ENCODE measurements at regions not wholly inside any gene's neighbourhood (a gene's known extent, or its start where the extent isn't known, plus 50 kb on each side); places are given as distances from the start of the nearest gene placed in this dataset.

DNA sequence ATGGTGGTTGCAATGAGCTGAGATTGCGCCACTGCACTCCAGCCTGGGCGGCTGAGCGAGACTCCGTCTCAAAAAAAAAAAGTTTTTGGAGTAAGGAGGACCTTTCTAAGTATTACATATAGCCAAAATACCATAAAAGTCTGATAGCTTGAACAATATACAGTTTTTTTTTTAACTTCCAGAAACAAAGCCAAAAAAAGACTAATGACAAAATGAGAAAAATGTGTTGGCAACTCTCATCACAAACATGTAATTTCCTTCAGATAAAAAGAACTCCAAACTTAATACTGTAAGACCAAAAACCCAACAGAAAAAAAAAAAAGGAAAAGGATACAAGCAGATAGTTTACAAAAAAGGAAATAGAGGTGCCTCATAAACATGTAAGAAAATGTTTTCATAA, 68.2 kb upstream of the MED4 start:
- TF ChIP-seq, protein P1, sequence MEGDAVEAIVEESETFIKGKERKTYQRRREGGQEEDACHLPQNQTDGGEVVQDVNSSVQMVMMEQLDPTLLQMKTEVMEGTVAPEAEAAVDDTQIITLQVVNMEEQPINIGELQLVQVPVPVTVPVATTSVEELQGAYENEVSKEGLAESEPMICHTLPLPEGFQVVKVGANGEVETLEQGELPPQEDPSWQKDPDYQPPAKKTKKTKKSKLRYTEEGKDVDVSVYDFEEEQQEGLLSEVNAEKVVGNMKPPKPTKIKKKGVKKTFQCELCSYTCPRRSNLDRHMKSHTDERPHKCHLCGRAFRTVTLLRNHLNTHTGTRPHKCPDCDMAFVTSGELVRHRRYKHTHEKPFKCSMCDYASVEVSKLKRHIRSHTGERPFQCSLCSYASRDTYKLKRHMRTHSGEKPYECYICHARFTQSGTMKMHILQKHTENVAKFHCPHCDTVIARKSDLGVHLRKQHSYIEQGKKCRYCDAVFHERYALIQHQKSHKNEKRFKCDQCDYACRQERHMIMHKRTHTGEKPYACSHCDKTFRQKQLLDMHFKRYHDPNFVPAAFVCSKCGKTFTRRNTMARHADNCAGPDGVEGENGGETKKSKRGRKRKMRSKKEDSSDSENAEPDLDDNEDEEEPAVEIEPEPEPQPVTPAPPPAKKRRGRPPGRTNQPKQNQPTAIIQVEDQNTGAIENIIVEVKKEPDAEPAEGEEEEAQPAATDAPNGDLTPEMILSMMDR (IDR thresholded peaks at IDR 0.05; ENCODE audit: insufficient read depth, low read depth, low read length, missing control alignments), result no peak
- no peak overlapping the region for H3K4me3 ChIP-seq (ENCODE audit: low read depth, low read length)
- no peak for DNase-seq (ENCODE audit: low read depth)

DNA sequence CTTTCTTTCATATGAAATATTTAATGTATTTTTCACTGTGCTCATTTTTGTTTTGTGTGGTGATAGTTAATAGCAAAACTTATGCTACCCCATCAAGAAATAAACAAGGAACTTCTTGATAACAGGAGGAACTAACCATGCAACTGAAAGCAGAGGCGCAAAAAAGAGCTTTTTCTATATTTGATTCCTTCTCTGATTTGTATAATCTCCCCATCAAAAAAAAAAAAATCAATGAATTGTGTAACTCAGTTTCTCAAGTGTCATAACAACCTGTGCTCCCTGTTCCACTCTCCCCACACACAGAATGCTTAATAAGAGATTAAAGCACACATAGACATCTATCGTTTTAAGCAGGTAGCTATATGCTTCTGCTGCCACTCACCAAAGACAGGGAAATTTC, 67.3 kb upstream of the MED4 start:
- no peak for DNase-seq (ENCODE audit: low read depth)
- H3K4me3 ChIP-seq (ENCODE audit: low read depth, low read length), result no peak overlapping the region
- TF ChIP-seq, protein P1 (IDR thresholded peaks at IDR 0.05; ENCODE audit: insufficient read depth, low read depth, low read length, missing control alignments), result no peak

DNA sequence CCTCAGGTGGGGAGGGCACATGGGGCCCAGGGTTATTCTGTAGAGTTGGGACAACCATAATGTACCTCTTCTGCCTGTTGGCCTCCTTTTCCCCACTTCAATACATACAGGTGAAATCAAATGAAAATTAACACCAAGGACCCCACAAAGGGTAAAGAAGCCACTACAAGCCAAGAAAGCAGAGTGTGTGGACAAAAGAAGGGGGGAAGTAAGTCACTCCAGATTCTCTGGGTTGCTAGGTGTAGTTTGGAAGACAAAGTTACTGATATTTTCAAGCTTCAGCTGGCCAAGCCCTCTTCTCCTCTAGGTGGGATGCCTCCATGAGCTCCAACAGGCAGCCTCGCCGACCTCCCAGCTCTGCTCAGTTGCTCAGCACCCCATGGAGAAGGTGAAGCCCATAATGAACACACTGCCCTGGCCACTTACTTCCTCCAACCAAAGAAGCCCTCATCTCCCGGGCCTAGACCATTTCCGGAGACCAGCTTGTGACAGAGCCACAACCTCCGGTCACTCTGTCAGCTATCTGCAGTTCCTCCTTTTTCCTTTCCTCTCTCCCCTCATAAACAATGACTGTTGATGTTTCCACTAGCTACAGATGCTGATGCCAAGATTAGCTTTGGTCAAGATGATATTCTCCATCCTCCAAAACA, 66.8 kb upstream of the MED4 start:
- TF ChIP-seq, protein P1 (IDR thresholded peaks at IDR 0.05; ENCODE audit: insufficient read depth, low read depth, low read length, missing control alignments), result no peak
- DNase-seq (ENCODE audit: low read depth), result no peak
- H3K4me3 ChIP-seq (ENCODE audit: low read depth, low read length), result no peak overlapping the region

- DNase-seq (ENCODE audit: low read depth), result no peak
- H3K4me3 ChIP-seq (ENCODE audit: low read depth, low read length), result no peak overlapping the region
- TF ChIP-seq, protein P1 (IDR thresholded peaks at IDR 0.05; ENCODE audit: insufficient read depth, low read depth, low read length, missing control alignments), result no peak
Observed at GRCh38 chr13:48160606-48161278, 65.8 kb upstream of the MED4 start.

DNA sequence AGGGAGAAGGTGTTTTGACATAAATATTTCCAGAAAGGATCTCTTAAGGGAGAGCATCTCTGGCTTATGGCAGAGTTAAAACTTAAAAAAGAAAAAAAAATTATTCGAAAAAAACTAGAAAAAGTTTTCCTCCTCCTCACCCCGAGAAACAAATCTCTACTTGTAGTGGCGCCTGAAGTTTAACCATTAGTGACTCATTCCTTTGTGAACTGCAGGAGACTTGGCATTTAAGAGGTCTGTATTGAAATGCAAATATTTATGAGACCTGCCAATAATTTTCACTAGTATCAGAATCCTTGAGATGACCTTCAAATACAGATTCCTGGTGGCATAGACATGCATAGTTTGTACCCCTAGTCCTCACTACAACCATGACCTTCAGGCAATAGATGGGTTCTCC, 64.9 kb upstream of the MED4 start:
- no peak for DNase-seq (ENCODE audit: low read depth)
- TF ChIP-seq, protein P1 (IDR thresholded peaks at IDR 0.05; ENCODE audit: insufficient read depth, low read depth, low read length, missing control alignments), result no peak
- H3K4me3 ChIP-seq (ENCODE audit: low read depth, low read length), result no peak overlapping the region

DNA sequence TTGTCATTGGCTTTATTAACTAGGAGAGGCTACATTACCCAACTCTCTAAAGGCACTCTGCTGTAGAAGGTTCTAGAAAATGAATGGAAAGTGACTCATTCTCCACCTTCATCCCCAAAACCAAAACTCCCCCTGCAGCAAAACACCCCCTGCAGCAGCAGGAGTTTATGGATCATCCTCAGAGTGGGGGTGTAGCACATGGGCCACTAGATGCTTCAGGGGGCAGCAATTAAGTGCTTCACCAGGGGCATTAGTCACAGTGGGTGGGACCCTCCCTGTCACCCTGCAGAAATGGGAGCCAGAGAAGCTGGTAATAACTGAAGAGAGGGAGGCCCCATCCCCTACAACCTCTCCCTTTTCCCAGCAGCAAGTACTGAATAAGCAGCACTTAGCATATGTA, 64.5 kb upstream of the MED4 start:
- DNase-seq (ENCODE audit: low read depth), result no peak
- H3K4me3 ChIP-seq (ENCODE audit: low read depth, low read length), result no peak overlapping the region
- TF ChIP-seq, protein P1 (IDR thresholded peaks at IDR 0.05; ENCODE audit: insufficient read depth, low read depth, low read length, missing control alignments), result no peak

GRCh38 chr13:48158915-48159314, 64.0 kb upstream of the MED4 start:
- no peak for DNase-seq (ENCODE audit: low read depth)
- no peak overlapping the region for H3K4me3 ChIP-seq (ENCODE audit: low read depth, low read length)
- TF ChIP-seq, protein P1 (IDR thresholded peaks at IDR 0.05; ENCODE audit: insufficient read depth, low read depth, low read length, missing control alignments), result no peak
